ENCODE measurements at regions not wholly inside any gene's neighbourhood (a gene's known extent, or its start where the extent isn't known, plus 50 kb on each side); places are given as distances from the start of the nearest gene placed in this dataset.

GRCh38 chr12:115147916-115148315 is 463.9 kb upstream of the TBX3 start:
- Histone ChIP-seq H2AFZ (ENCODE audit: low read depth, low read length) (no peak overlapping the region), H3K27me3 (ENCODE audit: insufficient read depth, low read depth, low read length) (no peaks in the 10 kb centered on the region), H3K9me2 (ENCODE audit: insufficient read depth, low read length) (no peaks in the 10 kb centered on the region), H3K9ac (ENCODE audit: low read length) (no peak overlapping the region), H3K9me3 (ENCODE audit: low read length) (no peaks in the 10 kb centered on the region), H4K20me1 (ENCODE audit: insufficient read depth) (no peaks in the 10 kb centered on the region), H3K4me3 (ENCODE audit: low read length) (no peak overlapping the region), H3K4me2 (ENCODE audit: low read length) (no peak overlapping the region), H3K79me2 (replicated peaks; ENCODE audit: insufficient read depth, low read length) (no peaks in the 10 kb centered on the region), H3F3A (ENCODE audit: insufficient read depth, low read length, poor library complexity, severe bottlenecking) (no peaks in the 10 kb centered on the region), H3K27ac (ENCODE audit: low read length) (no peak overlapping the region), H3K36me3 (ENCODE audit: insufficient read depth, low read length) (no peaks in the 10 kb centered on the region)
- TF ChIP-seq, protein P1, sequence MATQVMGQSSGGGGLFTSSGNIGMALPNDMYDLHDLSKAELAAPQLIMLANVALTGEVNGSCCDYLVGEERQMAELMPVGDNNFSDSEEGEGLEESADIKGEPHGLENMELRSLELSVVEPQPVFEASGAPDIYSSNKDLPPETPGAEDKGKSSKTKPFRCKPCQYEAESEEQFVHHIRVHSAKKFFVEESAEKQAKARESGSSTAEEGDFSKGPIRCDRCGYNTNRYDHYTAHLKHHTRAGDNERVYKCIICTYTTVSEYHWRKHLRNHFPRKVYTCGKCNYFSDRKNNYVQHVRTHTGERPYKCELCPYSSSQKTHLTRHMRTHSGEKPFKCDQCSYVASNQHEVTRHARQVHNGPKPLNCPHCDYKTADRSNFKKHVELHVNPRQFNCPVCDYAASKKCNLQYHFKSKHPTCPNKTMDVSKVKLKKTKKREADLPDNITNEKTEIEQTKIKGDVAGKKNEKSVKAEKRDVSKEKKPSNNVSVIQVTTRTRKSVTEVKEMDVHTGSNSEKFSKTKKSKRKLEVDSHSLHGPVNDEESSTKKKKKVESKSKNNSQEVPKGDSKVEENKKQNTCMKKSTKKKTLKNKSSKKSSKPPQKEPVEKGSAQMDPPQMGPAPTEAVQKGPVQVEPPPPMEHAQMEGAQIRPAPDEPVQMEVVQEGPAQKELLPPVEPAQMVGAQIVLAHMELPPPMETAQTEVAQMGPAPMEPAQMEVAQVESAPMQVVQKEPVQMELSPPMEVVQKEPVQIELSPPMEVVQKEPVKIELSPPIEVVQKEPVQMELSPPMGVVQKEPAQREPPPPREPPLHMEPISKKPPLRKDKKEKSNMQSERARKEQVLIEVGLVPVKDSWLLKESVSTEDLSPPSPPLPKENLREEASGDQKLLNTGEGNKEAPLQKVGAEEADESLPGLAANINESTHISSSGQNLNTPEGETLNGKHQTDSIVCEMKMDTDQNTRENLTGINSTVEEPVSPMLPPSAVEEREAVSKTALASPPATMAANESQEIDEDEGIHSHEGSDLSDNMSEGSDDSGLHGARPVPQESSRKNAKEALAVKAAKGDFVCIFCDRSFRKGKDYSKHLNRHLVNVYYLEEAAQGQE (IDR thresholded peaks at IDR 0.05; ENCODE audit: borderline replicate concordance) = no peak

GRCh38 chr12:115146453-115146852 is 462.5 kb upstream of the TBX3 start:
- Histone ChIP-seq H3K27me3 (ENCODE audit: insufficient read depth, low read depth, low read length) (no peaks in the 10 kb centered on the region), H3K9ac (ENCODE audit: low read length) (no peak overlapping the region), H3K9me2 (ENCODE audit: insufficient read depth, low read length) (no peaks in the 10 kb centered on the region), H3K4me3 (ENCODE audit: low read length) (no peak overlapping the region), H3F3A (ENCODE audit: insufficient read depth, low read length, poor library complexity, severe bottlenecking) (no peaks in the 10 kb centered on the region), H2AFZ (ENCODE audit: low read depth, low read length) (no peak overlapping the region), H3K36me3 (ENCODE audit: insufficient read depth, low read length) (no peaks in the 10 kb centered on the region), H3K79me2 (replicated peaks; ENCODE audit: insufficient read depth, low read length) (no peaks in the 10 kb centered on the region), H3K27ac (ENCODE audit: low read length) (no peak overlapping the region), H3K4me2 (ENCODE audit: low read length) (no peak overlapping the region), H4K20me1 (ENCODE audit: insufficient read depth) (no peaks in the 10 kb centered on the region), H3K9me3 (ENCODE audit: low read length) (no peaks in the 10 kb centered on the region)
- TF ChIP-seq, protein P2, sequence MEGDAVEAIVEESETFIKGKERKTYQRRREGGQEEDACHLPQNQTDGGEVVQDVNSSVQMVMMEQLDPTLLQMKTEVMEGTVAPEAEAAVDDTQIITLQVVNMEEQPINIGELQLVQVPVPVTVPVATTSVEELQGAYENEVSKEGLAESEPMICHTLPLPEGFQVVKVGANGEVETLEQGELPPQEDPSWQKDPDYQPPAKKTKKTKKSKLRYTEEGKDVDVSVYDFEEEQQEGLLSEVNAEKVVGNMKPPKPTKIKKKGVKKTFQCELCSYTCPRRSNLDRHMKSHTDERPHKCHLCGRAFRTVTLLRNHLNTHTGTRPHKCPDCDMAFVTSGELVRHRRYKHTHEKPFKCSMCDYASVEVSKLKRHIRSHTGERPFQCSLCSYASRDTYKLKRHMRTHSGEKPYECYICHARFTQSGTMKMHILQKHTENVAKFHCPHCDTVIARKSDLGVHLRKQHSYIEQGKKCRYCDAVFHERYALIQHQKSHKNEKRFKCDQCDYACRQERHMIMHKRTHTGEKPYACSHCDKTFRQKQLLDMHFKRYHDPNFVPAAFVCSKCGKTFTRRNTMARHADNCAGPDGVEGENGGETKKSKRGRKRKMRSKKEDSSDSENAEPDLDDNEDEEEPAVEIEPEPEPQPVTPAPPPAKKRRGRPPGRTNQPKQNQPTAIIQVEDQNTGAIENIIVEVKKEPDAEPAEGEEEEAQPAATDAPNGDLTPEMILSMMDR (IDR thresholded peaks at IDR 0.05; ENCODE audit: poor library complexity, severe bottlenecking) = no peak
- TF ChIP-seq EP300 (conservative IDR thresholded peaks at IDR 0.05; ENCODE audit: poor library complexity, severe bottlenecking) (no peak), RAD21 (conservative IDR thresholded peaks at IDR 0.05) (no peak), SMC3 (conservative IDR thresholded peaks at IDR 0.05; ENCODE audit: poor library complexity) (no peak), TAF1 (IDR thresholded peaks at IDR 0.05; ENCODE audit: low read depth) (no peak), POLR2AphosphoS5 (IDR thresholded peaks at IDR 0.05) (no peak), MXI1 (conservative IDR thresholded peaks at IDR 0.05; ENCODE audit: poor library complexity, severe bottlenecking) (no peak), EZH2 (IDR thresholded peaks at IDR 0.05; ENCODE audit: borderline replicate concordance, insufficient read depth, low read length, poor library complexity, severe bottlenecking) (no peak)
- TF ChIP-seq, protein P1 (IDR thresholded peaks at IDR 0.05; ENCODE audit: borderline replicate concordance) = no peak
